GM12873 (cell line): ENCODE measurements at regions not wholly inside any gene's neighbourhood (a gene's known extent, or its start where the extent isn't known, plus 50 kb on each side); places are given as distances from the start of the nearest gene placed in this dataset.

Experiments
- CTCF ChIP-seq: IDR thresholded peaks from 2 replicates; pipeline ENCODE4 v1.5.1; 2012; ENCODE audit warnings: low read depth, mild to moderate bottlenecking, moderate library complexity, low read length, control low read depth; ENCODE audit not compliant: insufficient read depth; ENCODE audit errors: missing control alignments

- TF ChIP-seq CTCF, result no peak
These were observed 193.2 kb downstream of the LNPK start for GRCh38 chr2:175808858-175809257.

- TF ChIP-seq CTCF, result no peak
These were observed 194.0 kb downstream of the LNPK start for GRCh38 chr2:175808078-175808477.

- no peak for TF ChIP-seq CTCF
These were observed 194.8 kb downstream of the LNPK start for GRCh38 chr2:175807031-175807873.

- no peak for TF ChIP-seq CTCF
These were observed 195.5 kb downstream of the LNPK start for GRCh38 chr2:175806570-175806969.

GRCh38 chr2:175806125-175806490 is 196.0 kb downstream of the LNPK start:
- no peak for TF ChIP-seq CTCF

- no peak for TF ChIP-seq CTCF
These were observed 196.5 kb downstream of the LNPK start for GRCh38 chr2:175805442-175806124.

DNA sequence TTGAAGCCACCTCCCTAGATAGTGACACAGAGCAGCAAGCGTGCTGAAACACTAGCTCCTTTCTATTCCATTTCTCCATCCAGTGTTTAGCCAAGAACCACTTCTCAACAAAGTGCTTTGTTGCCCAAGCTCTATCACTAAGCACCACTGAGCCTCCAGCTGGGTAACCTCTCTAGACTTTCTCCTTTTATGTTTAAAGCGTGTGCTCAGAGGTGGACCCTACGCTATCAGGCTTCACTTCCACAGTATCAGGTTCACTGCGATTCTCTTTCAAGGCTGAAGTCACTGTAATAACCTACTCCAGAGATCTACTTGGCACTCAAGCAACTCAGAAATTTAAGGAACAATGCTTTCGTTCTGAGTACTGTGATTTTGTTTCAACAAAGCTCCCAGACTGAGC is 197.9 kb downstream of the LNPK start:
- no peak for TF ChIP-seq CTCF
